ENCODE measurements at regions not wholly inside any gene's neighbourhood (a gene's known extent, or its start where the extent isn't known, plus 50 kb on each side); places are given as distances from the start of the nearest gene placed in this dataset.
"Not testable (repeated sequence)": the region's sequence is repeated elsewhere in the genome, so short reads cannot be mapped to it uniquely, and the experiment has no call there.

GRCh38 chr2:57276408-57276807 lies 770.2 kb upstream of the VRK2 start:
- not testable (repeated sequence) for DNase-seq (ENCODE audit: low read depth in 1 of 2, low spot score in 1 of 2)

GRCh38 chr2:57278451-57278850 lies 768.2 kb upstream of the VRK2 start:
- DNase-seq (ENCODE audit: low read depth in 1 of 2, low spot score in 1 of 2) = no peak

- no peak for DNase-seq (ENCODE audit: low read depth in 1 of 2, low spot score in 1 of 2)
These were observed 755.4 kb upstream of the VRK2 start for GRCh38 chr2:57291209-57291608.

GRCh38 chr2:57296795-57297517 lies 749.6 kb upstream of the VRK2 start:
- no peak for DNase-seq (ENCODE audit: low read depth in 1 of 2, low spot score in 1 of 2)

- no peak for DNase-seq (ENCODE audit: low read depth in 1 of 2, low spot score in 1 of 2)
These were observed 732.9 kb upstream of the VRK2 start for GRCh38 chr2:57313678-57314077.

GRCh38 chr2:57314682-57315081 lies 731.9 kb upstream of the VRK2 start:
- no peak for DNase-seq (ENCODE audit: low read depth in 1 of 2, low spot score in 1 of 2)

- DNase-seq (ENCODE audit: low read depth in 1 of 2, low spot score in 1 of 2) = no peak
These were observed 716.2 kb upstream of the VRK2 start for GRCh38 chr2:57330447-57330846.

- DNase-seq (ENCODE audit: low read depth in 1 of 2, low spot score in 1 of 2) = no peak
These were observed 713.4 kb upstream of the VRK2 start for GRCh38 chr2:57333221-57333620.

GRCh38 chr2:57343391-57344006 lies 703.1 kb upstream of the VRK2 start:
- no peak for DNase-seq (ENCODE audit: low read depth in 1 of 2, low spot score in 1 of 2)

- no peak for DNase-seq (ENCODE audit: low read depth in 1 of 2, low spot score in 1 of 2)
These were observed 678.4 kb upstream of the VRK2 start for GRCh38 chr2:57368190-57368589.

GRCh38 chr2:57370882-57371585 lies 675.6 kb upstream of the VRK2 start:
- no peak for DNase-seq (ENCODE audit: low read depth in 1 of 2, low spot score in 1 of 2)

GRCh38 chr2:57372237-57372984 lies 674.2 kb upstream of the VRK2 start:
- no peak for DNase-seq (ENCODE audit: low read depth in 1 of 2, low spot score in 1 of 2)

- no peak for DNase-seq (ENCODE audit: low read depth in 1 of 2, low spot score in 1 of 2)
These were observed 673.1 kb upstream of the VRK2 start for GRCh38 chr2:57373530-57373929.

GRCh38 chr2:57376985-57377384 lies 669.6 kb upstream of the VRK2 start:
- no peak for DNase-seq (ENCODE audit: low read depth in 1 of 2, low spot score in 1 of 2)

- no peak for DNase-seq (ENCODE audit: low read depth in 1 of 2, low spot score in 1 of 2)
These were observed 660.3 kb upstream of the VRK2 start for GRCh38 chr2:57386305-57386704.

- DNase-seq (ENCODE audit: low read depth in 1 of 2, low spot score in 1 of 2) = no peak
These were observed 650.1 kb upstream of the VRK2 start for GRCh38 chr2:57396355-57397098.

- no peak for DNase-seq (ENCODE audit: low read depth in 1 of 2, low spot score in 1 of 2)
These were observed 648.9 kb upstream of the VRK2 start for GRCh38 chr2:57397550-57398360.

- DNase-seq (ENCODE audit: low read depth in 1 of 2, low spot score in 1 of 2) = no peak
These were observed 647.5 kb upstream of the VRK2 start for GRCh38 chr2:57399057-57399456.

GRCh38 chr2:57402096-57402495 lies 644.5 kb upstream of the VRK2 start:
- DNase-seq (ENCODE audit: low read depth in 1 of 2, low spot score in 1 of 2) = no peak

GRCh38 chr2:57402755-57403154 lies 643.9 kb upstream of the VRK2 start:
- DNase-seq (ENCODE audit: low read depth in 1 of 2, low spot score in 1 of 2) = no peak

Measured in activated CD4-positive, alpha-beta T cell treated with anti-CD3 and anti-CD28 coated beads, Interleukin-2, amount 50 U/mL, for 24 hours (primary cell).